SIG-M5 treated with dmso at 0.1 percent for 504 hours (cell line): ENCODE measurements at regions not wholly inside any gene's neighbourhood (a gene's known extent, or its start where the extent isn't known, plus 50 kb on each side); places are given as distances from the start of the nearest gene placed in this dataset.

Source experiments
- DNase-seq: peaks from one replicate; lab custom pipeline; 2025; ENCODE audit not compliant: unreplicated experiment; lab: John Stamatoyannopoulos, UW

DNA sequence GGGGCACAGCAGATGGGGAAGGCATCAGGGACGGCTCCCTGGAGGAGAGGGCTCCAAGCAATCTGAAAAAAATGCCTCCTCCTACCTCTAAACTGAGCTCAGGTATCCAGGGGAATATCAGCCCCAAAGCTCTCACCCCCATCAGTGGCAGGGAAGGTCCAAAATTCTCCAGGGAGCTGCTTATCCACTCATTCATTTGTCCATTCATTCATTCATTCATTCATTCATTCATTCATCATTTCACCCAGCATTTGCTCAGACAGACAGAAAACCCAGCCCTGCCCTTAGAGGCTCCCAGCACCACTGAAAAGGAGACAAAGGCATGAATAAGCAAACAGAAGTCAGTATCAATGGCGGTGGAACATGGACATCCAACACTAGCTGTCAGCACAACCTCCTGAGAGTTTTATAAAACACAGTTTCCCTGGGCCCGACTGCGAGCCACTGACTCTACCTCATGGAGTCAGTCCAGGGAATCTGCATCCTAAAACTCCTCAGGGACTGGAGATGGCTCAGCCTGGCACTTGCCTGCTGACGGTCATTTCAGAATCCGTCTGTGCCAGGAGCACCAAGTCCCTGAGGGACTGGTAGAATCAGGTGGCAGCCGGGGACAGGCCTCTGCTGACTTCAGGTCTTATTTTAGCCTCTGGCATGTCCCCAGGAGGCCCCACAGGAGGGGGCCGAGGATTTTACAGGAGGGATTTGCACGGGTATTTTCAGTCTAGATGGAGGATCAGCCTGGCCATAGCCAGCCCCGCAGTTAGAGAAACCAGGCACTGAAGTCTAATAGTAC lies 164.6 kb downstream of the MN1 start:
- no peak for DNase-seq

DNA sequence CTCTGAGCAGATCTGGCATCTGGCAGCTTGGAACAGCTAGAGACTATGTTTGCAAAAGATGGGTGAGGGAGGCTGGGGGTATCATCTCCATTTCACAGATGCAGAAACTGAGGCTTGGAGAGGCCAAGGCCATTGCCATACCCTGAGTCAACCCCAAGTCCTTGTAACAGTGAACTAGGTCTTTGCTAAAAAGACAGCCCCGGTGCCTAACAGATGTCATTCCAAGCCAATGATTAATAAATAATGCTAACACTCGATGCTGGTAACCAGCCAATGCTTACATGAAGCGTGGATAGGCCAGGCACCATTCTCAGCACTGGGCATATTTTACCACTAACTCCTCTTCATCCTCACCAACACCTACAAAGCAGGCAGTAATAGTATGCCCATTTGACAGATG lies 164.0 kb downstream of the MN1 start:
- DNase-seq: no peak

DNA sequence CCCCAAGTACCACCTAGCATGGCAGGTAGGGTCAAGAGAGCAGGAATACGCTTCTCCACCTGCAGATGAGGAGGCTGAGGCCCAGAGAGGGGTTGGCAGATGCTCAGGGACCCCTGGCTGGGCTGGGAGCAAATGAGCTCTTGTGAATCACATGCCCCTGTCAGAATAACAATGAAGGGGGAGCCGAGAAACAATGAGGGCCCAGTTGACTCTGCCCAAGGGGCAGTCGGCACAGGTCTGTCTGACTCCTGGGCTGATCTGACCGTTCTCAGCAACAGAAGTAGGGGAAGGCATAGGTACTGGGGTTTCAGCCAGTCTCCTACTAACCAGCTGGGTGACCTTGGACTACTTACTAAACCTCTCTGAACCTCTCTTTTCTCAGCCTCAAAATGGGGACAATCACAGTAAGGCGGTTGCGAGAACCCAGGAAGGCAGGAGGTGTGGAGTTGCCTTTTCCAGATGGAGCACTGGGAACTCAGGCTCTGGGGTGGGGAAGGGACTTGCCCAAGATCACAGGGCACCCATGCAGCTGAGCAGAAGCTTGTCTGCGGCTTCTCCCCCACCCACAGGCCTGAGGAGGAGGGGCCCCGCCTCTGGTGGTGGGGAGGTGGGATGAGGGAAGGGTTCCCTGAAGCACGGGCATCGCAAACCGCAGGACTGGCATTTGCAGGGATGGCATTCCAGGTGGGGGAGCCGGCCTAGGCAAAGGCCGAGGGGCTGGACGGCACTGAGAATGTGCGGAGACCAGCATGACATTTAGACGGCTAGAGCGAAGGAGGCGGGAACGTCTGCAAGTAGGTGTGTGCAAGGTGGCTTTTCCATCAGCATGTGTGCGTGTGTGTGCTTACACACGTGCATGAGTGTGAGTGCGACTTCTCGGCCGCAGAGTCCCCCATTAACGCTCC lies 163.0 kb downstream of the MN1 start:
- no peak for DNase-seq

DNA sequence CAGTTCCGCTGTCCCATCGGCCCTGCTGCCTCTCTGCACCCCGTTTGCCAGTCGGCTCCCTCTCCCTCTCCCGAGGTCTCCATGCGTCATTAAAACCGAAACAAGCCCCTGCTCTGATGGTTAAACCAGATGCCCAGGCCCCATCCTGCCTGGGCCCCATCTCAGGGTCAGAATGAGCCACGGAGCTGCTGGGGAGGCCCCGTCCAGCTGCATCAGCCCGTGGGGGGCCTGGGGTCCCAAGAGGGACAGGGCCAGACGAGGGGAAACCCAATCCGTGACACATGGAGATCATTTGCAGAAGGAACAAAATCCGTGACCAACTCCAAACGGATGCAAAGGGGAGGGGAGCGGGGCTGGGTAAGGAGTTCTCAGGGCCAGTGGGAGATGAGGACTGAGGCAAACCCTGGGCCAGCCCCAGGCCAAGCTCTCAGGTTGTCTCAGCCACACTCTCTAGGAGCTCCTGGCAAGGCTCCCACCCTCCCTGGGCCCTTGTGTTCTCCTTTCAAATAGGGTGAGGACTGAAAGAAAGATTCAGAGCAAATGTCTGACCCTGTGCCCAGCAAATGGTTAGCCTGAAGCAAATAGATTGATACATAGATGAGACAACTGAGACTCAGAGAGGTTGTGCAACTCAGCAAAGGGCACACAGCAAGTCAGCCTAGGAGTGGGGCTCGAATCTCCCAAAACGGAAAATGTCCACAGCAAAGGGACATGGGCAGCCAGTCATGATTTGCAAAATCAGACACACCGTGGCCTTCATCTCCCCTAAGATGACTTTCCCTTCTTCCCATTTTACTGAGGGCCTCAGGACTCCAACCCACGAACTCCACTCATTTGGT lies 162.1 kb downstream of the MN1 start:
- DNase-seq: no peak

DNA sequence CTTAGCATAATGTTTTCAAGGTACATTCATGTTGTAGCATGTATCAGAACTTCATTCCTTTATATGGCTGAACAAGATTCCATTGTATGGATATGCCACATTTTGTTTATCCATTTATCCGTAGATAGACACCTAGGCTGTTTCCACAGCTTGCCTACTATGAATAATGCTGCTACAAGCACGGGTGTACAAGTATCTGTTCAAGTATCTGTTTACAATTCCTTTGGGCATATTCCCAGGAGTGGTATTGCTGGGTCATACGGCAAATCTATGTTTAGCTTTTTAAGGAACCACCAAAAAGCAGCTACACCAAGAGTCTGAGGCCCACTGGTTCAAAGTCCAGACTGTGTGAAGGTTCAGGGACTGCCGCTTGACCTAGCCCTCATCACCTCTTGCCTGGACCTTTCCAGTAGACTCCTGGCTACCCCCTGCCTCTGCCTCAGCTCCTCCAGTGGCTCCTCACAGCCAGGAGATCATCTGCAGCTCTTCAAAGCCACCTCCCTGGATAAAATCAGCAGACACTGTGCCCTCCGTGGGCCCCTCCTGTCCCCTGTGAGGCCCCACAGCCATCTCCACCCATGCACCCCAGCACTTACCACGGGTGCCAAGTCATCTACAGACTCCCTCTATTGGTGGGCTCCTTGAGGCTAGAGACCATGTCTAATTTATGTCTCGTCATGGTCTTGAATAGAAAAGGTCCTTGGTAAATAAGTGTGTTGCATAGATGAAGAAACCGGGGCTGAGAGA lies 160.3 kb downstream of the MN1 start:
- DNase-seq: no peak

DNA sequence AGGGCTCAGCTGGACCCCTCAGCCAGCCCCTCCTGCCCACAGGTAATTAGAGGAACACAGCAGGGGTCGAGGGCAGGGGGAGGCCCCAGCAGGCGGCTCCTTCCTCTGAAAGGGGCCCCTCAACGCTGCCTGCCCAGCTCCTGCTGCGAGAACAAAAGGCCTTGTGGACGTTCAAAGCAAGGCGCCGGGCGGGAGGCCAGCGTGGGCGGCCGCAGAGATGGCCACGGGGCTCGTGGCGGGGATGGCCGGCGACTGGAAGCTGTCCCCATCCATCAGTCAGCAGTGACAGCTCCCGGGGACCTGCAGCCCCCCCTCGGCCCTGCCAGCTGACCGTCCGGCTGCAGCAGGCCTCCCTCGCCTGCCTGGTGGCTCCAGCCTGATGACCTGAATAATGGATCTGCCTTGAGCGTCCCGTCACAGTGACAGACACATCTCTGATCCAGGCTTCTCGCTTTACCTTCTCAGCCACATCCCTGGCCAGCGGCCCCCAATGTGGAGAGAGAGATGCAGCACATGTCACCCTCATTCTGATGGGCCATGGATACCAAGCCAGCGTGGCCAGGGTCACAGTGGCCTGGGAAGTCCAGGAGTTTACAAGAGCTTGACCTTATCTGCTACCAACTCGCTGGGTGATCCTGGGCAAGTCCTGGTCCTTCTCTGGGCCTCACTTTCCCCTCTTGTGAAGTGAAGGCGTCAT lies 159.3 kb downstream of the MN1 start:
- no peak for DNase-seq

DNA sequence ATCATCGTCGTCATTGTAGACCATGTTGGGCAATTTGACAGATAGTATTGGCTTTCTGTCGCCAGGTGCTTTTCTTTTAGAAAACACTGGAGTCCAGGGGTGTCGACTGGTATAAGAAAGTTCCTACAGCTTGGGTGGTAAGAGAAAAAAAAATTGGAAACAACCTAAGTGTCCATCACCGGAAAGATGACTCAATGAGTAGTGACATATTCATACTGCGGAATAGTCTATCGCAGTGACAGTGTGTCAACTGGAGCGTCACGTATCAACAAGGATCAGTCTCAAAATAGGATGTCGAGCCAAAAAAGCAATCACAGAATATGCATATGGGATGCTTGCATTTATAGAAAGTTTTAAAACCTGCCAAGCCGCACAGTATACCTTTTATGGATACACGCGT lies 157.6 kb downstream of the MN1 start:
- no peak for DNase-seq

DNA sequence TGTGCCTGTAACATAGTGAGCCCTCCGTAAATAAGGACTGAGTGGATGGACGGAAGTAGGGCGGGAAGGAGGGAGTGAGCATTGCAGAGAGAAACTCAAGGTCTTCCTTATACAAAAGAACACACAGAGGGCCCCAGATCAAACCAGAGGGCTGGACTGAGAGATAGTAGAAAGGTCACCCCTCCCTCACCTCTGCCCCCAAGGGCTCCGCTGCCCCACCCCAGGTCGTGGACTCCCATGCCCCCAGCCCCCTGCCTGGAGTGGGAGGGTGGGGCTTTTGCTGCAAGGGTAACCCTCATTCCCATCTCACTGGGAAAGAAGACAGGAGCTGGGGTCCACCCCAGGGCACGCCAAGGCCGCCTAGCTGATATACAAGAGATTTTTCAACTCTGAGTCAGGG lies 157.0 kb downstream of the MN1 start:
- no peak for DNase-seq

DNA sequence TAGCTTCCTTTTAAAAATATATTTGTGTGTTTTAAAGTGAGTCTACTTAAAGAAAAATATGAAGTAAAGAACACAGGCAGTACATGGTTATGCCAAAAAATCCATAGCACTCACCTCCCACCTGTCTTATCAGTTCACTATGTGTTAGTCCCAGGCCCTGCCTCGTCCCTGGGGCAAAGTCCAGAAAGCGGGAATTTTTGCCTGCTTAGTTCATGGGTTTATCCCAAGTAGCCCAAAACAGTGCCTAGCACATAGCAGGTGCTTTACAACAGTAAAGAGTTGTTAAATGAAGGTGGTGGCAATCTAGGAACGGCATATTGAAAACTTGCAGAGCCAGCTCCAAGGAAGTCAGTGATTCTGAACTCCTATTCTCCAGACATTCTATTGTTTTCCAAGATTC lies 154.0 kb downstream of the MN1 start:
- DNase-seq: no peak

DNA sequence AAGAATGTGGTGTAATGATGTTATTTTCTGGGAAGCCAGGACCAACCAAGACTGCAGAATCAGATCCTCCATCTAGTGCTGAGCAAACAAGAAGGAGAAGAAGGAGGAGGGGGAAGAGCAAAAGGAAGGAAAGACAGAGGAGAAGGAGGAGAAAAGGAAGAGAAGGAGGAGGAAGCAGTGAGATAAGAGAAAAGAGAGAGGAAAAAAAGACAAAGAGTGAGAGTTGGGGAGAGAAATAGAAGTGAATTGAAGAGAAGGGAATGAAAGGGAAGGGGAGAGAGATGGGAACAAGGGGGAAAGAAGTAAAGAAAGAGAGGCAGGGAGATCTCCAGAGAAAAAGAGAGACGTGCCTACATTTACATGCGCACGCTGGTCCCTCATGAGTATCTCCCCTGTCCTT lies 153.5 kb downstream of the MN1 start:
- DNase-seq: no peak

DNA sequence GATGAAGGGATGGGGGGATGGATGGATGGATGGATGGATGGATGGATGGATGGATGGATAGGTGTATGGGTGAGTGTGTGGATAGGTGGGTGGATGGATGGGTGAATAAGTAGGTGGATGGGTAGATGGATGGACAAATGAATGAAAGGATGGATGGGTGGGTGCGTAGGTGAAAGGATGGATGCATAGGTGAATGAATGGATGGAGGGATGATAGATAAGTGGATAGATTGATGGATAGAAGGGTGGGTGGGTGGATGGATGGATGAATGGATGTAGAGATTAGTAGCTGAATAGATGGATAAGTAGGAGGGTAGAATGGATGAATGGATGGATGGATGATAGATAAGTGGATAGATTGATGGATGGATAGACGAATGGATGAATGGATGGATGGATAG lies 152.7 kb downstream of the MN1 start:
- DNase-seq: no peak

DNA sequence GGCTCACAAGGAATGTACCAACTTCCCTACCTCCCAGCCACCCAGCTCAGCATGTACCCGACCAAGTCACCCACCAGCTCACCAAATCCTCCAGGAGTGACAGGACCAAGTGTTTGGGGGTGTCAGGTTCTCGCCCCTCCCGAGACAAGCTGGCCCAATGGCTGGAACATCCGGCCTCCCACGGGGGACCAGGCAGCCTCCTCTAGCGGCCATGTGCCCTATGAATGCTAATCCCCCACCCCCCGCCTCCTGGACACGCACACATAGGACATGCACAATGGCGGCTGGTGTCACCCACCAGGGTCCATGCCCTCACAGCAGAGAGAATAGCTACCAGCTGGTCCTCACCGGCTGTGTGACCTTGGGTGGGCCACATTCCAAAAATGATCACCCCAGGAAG lies 151.0 kb downstream of the MN1 start:
- DNase-seq: no peak

DNA sequence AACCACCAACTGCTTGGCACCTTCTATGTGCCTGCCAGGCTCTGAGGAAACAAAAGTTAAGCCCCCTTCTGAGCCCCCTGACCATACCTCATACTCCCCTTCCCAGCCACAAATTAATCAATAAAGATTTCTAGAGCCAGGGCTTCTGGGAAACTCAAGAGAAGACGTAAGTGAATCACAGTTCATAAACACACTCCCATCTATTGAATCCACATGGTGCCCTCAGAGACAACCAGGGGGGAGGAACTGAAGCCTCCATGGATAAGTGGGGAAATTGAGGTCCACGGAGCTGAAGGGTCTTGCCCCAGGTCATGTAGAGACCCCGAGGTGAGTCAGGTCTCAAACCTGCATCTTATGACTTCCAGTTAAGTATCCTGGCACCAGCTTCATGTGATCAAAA lies 150.6 kb downstream of the MN1 start:
- DNase-seq: no peak

DNA sequence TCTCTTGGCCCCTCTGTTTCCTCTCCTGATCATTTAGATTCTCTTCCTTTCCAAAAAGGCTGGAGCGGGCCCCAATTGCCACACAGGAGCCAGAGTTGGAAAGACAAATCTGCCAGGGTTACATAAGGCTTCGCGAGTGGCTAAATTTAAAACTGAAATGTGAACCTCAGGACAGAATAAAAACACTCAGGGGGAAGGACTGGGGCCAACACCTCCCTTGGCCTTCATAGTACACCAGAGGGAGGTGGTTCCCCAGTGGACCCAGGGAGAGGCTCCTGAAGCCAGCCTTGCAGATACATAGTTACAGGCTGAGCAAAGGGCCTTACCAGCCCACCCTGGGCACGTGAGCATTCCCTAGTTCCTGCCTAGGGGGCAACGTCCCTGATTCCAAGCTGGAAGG lies 150.1 kb downstream of the MN1 start:
- DNase-seq: no peak

DNA sequence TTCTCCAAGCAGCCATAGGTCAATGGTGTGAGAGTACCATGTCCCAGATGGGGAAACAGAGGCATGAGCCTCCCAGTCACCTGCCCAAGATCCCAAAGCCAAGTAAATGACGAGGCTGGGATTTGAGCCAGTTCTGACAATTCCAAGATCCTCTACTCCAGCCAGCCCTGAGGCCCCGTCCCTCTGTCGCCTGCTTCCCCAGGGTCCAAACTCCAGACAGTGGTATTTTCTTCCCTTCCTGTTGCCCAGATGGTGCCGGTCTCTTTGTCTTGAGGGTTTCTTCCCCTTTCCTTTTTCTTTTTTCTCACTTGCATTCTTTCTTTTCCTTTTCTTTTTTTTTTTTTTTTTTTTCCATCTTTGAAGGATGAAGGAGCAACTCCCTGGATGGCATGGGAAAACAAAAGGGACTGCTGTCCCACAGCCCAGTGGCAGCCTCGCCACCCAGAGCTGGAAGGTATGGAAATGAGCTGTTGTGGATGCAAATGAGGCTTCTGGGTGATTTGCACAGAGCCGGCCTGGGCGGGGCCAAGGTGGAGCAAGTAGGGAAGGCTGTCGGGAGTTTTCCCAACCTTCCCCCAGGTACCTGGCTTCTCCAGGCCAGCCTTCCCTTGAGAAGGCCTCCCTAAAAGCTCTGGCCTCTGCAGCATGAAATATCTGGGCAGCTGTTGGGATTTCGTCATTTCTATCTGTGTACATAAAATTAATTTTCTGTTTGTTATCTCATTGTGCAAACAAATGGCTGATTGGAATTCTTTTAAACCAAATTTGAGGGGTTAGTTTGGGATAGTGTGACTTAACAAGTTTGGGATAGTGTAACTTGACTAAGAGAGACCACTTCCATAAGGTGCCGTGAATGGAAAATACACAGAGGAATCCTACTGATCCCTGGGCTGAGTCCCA lies 146.8 kb downstream of the MN1 start:
- no peak for DNase-seq

DNA sequence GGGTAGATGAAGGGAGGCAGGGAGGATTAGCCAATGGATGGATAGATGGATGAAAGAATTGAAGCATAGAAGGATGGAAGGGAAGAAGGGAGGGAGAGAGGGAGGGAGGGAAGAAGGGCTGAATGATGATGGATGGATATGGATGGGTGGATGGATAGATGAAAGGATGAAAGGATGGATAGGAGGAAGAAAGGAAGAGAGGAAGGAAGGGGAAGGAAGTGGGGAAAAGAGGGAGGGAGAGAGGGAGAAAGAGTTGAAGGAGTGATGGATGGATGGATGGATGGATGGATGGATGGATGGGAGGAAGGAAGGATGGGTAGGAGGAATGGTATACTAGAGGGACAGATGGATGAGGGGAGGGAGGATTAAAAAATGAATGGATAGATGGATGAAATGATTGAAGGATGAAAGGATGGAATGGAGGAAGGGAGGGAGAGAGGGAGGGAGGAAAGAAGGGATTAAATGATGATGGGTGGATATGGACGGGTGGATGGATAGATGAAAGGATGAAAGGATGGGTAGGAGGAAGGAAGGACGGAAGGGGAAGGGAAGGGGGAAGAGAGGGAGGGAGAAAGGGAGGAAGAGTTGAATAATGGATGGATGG lies 145.9 kb downstream of the MN1 start:
- no peak for DNase-seq

DNA sequence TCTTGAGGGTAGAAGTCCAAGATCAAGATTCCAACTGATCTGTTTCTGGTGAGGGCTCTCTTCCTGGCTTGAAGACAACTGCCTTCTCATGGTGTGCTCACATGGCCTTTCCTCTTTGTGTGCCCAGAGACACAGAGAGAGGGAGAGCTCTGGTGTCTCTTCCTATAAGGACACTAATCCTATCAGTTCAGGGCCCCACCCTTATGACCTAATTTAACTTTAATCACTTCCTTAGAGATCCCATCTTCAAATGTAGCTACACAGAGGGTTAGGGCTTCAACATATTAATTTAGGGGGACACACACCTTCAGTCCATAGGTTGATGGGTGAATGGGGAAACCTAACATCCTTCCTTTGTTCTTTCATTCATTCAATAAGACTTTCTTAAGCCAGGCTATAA lies 144.6 kb downstream of the MN1 start:
- no peak for DNase-seq

DNA sequence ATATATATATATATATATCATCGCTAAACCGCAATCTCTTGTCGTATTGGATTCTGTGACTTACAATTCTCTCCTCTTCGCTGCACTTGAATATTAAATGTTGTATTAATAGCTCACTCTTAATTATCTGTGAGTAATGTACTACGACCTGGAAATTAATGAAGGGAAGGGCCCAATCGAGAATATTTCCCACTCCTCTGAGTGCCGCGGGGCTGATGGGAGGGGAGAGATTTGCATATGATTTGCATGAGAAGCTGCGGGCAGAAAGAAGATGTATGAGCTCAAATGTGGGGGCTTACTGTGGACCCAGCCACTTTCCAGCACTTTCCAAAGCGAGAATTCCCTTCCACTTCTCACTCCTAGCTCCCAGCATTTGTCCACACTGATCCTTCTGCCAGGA lies 141.2 kb downstream of the MN1 start:
- no peak for DNase-seq
